NCI-H2171 treated with DMSO at 0.1 percent for 48 hours (cell line): ENCODE measurements at regions not wholly inside any gene's neighbourhood (a gene's known extent, or its start where the extent isn't known, plus 50 kb on each side); places are given as distances from the start of the nearest gene placed in this dataset.
"Not testable (repeated sequence)": the region's sequence is repeated elsewhere in the genome, so short reads cannot be mapped to it uniquely, and the experiment has no call there.

Source experiments
- DNase-seq: peaks from one replicate; lab custom pipeline; 2025; lab: John Stamatoyannopoulos, UW

- DNase-seq: not testable (repeated sequence)
Measured at GRCh38 chr17:34089042-34089441, 166.0 kb upstream of the CCL2 start.

GRCh38 chr17:34090593-34090992 lies 164.5 kb upstream of the CCL2 start:
- no peak for DNase-seq

GRCh38 chr17:34091975-34092374 lies 163.1 kb upstream of the CCL2 start:
- no peak for DNase-seq

- no peak for DNase-seq
Measured at GRCh38 chr17:34095106-34095505, 160.0 kb upstream of the CCL2 start.

GRCh38 chr17:34098699-34099098 lies 156.4 kb upstream of the CCL2 start:
- DNase-seq: no peak

- no peak for DNase-seq
Measured at GRCh38 chr17:34099859-34100515, 155.1 kb upstream of the CCL2 start.

- DNase-seq: no peak
Measured at GRCh38 chr17:34107019-34107418, 148.1 kb upstream of the CCL2 start.

- peak; percentile 72 for DNase-seq
Measured at GRCh38 chr17:34110315-34110714, 144.8 kb upstream of the CCL2 start.

- no peak for DNase-seq
Measured at GRCh38 chr17:34113089-34113488, 142.0 kb upstream of the CCL2 start.

GRCh38 chr17:34114174-34114573 lies 140.9 kb upstream of the CCL2 start:
- no peak for DNase-seq

- no peak for DNase-seq
Measured at GRCh38 chr17:34116306-34116705, 138.8 kb upstream of the CCL2 start.

- DNase-seq: no peak
Measured at GRCh38 chr17:34117332-34117731, 137.8 kb upstream of the CCL2 start.

GRCh38 chr17:34117811-34118210 lies 137.3 kb upstream of the CCL2 start:
- no peak for DNase-seq

GRCh38 chr17:34118564-34118963 lies 136.5 kb upstream of the CCL2 start:
- no peak for DNase-seq

- no peak for DNase-seq
Measured at GRCh38 chr17:34121311-34121710, 133.8 kb upstream of the CCL2 start.

- DNase-seq: no peak
Measured at GRCh38 chr17:34122515-34122914, 132.6 kb upstream of the CCL2 start.

GRCh38 chr17:34125010-34125409 lies 130.1 kb upstream of the CCL2 start:
- DNase-seq: no peak

GRCh38 chr17:34125921-34126320 lies 129.2 kb upstream of the CCL2 start:
- DNase-seq: no peak

GRCh38 chr17:34126496-34126895 lies 128.6 kb upstream of the CCL2 start:
- no peak for DNase-seq

GRCh38 chr17:34126965-34127364 lies 128.1 kb upstream of the CCL2 start:
- no peak for DNase-seq

GRCh38 chr17:34130544-34130943 lies 124.5 kb upstream of the CCL2 start:
- peak; percentile 5 for DNase-seq

- DNase-seq: no peak
Measured at GRCh38 chr17:34131386-34131785, 123.7 kb upstream of the CCL2 start.

- no peak for DNase-seq
Measured at GRCh38 chr17:34133350-34133749, 121.7 kb upstream of the CCL2 start.

GRCh38 chr17:34135841-34136240 lies 119.2 kb upstream of the CCL2 start:
- DNase-seq: no peak

- peak; percentile 25 for DNase-seq
Measured at GRCh38 chr17:34140006-34140405, 115.1 kb upstream of the CCL2 start.
